ENCODE measurements at regions not wholly inside any gene's neighbourhood (a gene's known extent, or its start where the extent isn't known, plus 50 kb on each side); places are given as distances from the start of the nearest gene placed in this dataset.

DNA sequence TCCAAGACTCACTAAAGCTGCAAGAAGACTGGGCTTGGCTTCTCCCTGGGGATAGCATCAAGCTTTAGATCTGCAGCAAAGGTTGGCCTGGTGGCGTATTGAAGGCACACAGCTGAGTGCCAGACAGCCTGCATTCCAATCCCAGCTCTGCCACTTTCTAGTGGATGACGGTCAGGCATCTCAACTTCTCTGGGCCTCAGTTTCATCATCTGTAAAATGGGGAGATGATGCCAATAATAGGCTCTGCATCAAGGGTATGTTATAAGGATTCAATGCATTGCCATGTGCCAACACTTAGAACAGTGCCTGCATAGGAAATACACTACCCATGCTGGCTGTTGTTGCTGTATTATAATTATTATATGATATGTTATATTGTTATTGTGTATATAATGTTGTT lies 220.4 kb downstream of the NPHP4 start:
- TF ChIP-seq, protein P1, sequence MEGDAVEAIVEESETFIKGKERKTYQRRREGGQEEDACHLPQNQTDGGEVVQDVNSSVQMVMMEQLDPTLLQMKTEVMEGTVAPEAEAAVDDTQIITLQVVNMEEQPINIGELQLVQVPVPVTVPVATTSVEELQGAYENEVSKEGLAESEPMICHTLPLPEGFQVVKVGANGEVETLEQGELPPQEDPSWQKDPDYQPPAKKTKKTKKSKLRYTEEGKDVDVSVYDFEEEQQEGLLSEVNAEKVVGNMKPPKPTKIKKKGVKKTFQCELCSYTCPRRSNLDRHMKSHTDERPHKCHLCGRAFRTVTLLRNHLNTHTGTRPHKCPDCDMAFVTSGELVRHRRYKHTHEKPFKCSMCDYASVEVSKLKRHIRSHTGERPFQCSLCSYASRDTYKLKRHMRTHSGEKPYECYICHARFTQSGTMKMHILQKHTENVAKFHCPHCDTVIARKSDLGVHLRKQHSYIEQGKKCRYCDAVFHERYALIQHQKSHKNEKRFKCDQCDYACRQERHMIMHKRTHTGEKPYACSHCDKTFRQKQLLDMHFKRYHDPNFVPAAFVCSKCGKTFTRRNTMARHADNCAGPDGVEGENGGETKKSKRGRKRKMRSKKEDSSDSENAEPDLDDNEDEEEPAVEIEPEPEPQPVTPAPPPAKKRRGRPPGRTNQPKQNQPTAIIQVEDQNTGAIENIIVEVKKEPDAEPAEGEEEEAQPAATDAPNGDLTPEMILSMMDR (IDR thresholded peaks at IDR 0.05; ENCODE audit: low read depth, low read length, missing input control), result no peak
- TF ChIP-seq, protein P2, sequence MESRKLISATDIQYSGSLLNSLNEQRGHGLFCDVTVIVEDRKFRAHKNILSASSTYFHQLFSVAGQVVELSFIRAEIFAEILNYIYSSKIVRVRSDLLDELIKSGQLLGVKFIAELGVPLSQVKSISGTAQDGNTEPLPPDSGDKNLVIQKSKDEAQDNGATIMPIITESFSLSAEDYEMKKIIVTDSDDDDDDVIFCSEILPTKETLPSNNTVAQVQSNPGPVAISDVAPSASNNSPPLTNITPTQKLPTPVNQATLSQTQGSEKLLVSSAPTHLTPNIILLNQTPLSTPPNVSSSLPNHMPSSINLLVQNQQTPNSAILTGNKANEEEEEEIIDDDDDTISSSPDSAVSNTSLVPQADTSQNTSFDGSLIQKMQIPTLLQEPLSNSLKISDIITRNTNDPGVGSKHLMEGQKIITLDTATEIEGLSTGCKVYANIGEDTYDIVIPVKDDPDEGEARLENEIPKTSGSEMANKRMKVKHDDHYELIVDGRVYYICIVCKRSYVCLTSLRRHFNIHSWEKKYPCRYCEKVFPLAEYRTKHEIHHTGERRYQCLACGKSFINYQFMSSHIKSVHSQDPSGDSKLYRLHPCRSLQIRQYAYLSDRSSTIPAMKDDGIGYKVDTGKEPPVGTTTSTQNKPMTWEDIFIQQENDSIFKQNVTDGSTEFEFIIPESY (IDR thresholded peaks at IDR 0.05), result no peak
- no peak for TF ChIP-seq RAD21 (IDR thresholded peaks at IDR 0.05)
- TF ChIP-seq, protein P3, sequence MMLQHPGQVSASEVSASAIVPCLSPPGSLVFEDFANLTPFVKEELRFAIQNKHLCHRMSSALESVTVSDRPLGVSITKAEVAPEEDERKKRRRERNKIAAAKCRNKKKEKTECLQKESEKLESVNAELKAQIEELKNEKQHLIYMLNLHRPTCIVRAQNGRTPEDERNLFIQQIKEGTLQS (IDR thresholded peaks at IDR 0.05), result no peak
- TF ChIP-seq, protein P4, sequence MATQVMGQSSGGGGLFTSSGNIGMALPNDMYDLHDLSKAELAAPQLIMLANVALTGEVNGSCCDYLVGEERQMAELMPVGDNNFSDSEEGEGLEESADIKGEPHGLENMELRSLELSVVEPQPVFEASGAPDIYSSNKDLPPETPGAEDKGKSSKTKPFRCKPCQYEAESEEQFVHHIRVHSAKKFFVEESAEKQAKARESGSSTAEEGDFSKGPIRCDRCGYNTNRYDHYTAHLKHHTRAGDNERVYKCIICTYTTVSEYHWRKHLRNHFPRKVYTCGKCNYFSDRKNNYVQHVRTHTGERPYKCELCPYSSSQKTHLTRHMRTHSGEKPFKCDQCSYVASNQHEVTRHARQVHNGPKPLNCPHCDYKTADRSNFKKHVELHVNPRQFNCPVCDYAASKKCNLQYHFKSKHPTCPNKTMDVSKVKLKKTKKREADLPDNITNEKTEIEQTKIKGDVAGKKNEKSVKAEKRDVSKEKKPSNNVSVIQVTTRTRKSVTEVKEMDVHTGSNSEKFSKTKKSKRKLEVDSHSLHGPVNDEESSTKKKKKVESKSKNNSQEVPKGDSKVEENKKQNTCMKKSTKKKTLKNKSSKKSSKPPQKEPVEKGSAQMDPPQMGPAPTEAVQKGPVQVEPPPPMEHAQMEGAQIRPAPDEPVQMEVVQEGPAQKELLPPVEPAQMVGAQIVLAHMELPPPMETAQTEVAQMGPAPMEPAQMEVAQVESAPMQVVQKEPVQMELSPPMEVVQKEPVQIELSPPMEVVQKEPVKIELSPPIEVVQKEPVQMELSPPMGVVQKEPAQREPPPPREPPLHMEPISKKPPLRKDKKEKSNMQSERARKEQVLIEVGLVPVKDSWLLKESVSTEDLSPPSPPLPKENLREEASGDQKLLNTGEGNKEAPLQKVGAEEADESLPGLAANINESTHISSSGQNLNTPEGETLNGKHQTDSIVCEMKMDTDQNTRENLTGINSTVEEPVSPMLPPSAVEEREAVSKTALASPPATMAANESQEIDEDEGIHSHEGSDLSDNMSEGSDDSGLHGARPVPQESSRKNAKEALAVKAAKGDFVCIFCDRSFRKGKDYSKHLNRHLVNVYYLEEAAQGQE (IDR thresholded peaks at IDR 0.05), result no peak
- no peak for TF ChIP-seq JUND (IDR thresholded peaks at IDR 0.05)
- TF ChIP-seq, protein P5, sequence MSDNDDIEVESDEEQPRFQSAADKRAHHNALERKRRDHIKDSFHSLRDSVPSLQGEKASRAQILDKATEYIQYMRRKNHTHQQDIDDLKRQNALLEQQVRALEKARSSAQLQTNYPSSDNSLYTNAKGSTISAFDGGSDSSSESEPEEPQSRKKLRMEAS (IDR thresholded peaks at IDR 0.05), result no peak
- TF ChIP-seq YY1 (IDR thresholded peaks at IDR 0.05), result no peak
- TF ChIP-seq EGR1 (IDR thresholded peaks at IDR 0.05; ENCODE audit: low read depth in 2 of 2), result no peak
- no peak for TF ChIP-seq SP1 (IDR thresholded peaks at IDR 0.05)
- TF ChIP-seq TAF1 (conservative IDR thresholded peaks at IDR 0.05), result no peak
- no peak for TF ChIP-seq FOXA1 (IDR thresholded peaks at IDR 0.05)
